ENCODE measurements at regions not wholly inside any gene's neighbourhood (a gene's known extent, or its start where the extent isn't known, plus 50 kb on each side); places are given as distances from the start of the nearest gene placed in this dataset.
"Not testable (repeated sequence)": the region's sequence is repeated elsewhere in the genome, so short reads cannot be mapped to it uniquely, and the experiment has no call there.

DNA sequence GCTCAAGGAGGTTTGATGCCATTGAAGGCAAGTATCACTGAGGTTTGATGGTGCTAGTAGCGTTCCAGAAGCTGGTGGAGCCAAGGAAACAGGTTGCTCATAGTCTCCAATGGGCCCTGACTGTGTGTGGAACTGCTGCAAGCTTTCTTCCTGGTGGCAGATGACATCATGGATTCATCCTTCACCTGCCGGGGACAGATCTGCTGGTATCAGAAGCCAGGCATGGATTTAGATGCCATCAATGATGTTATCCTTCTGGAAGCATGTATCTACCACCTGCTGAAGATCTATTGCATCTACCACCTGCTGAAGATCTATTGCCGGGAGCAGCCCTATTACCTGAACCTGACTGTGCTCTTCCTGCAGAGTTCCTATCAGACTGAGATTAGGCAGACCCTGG lies 734.4 kb downstream of the PLA2G4A start:
- no peak for DNase-seq

DNA sequence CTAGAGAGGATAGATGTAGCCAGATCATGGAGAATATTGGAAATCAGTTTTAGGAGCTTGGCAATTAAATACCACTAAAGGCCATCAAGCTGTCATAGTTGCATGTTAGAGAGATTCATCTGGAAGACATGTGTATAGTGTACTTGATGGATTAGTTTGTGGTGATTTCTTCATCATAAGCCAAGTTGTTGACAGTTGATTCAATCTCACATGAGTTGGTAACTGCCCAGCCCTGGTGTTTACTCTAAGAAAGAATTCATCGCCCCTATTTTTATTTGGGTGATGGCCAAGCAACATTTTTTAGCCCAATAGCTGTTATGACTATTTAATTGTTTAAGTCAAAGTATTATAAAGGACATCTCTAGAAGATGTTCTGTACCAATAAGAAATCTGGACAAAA lies 737.6 kb downstream of the PLA2G4A start:
- no peak for DNase-seq

DNA sequence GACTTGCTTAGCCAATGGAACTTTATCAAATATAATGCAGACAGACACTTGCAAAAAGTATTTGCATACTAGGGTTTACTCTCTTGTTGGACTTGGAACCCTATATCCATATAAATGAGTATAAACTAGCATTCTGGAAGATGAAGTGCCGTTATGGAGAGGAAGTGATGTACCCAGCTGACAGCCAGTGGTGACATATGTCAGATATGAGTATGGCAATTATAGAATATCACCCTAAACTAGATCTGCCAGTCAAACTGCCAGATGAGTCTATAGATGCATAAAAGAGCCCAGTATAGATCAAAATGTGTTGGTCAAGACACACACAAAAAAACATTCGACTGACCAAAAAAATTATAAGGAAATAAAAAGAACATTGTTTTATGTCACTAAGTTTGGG lies 739.3 kb downstream of the PLA2G4A start:
- DNase-seq, result no peak

DNA sequence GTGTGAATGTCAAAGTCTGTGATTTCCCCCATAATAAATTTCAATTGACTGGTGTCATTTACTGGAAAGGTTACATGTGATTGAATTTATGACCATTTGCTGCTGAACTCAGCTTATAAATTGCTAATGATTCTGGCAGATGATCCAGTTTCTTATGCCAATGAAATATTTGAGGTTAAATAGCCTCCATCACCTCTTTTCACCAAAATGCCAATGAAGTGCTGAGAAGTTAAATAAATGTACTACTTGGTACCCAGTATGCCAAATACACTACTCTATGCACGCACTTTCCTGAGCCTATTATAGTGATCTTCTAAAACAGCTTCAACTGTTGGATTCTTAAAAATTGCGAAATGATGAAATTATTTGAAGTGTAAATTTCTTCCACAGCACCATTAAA lies 741.4 kb downstream of the PLA2G4A start:
- DNase-seq, result no peak

DNA sequence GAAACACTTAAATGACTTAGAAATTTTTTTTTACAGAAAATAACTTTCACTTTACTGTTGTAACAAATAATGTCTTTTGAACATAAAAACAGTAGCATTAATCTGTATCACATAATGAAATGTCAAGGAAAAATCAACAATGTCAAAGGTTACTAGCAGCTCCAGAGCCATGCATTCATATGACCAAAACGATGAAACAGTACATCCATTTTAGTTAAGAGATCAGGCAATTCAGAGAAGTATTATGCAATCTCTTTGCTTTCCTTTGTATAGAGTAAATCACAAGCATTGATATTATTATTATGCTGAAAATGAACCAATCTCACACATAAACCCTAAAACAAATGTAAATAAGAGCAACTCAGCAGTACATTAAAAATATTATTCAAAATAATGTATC lies 748.9 kb downstream of the PLA2G4A start:
- DNase-seq, result no peak

DNA sequence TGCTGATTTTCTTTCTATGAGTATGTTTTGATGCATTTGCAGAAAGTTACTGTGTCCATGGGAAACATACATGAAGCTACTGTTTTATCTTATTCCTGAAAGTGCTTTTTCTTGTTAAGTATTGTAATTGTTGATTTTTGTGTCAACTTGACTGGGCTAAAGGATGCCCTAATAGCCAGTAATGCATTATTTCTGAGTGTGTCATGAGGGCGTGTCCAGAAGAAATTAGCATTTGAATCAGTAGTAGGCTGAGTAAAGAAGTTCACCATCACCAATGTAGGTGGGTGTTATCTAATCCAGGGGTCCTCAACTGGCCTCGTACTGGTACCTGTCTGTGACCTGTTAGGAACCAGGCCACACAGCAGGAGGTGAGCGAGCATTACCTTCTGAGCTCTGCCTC lies 760.2 kb downstream of the PLA2G4A start:
- no peak for DNase-seq

DNA sequence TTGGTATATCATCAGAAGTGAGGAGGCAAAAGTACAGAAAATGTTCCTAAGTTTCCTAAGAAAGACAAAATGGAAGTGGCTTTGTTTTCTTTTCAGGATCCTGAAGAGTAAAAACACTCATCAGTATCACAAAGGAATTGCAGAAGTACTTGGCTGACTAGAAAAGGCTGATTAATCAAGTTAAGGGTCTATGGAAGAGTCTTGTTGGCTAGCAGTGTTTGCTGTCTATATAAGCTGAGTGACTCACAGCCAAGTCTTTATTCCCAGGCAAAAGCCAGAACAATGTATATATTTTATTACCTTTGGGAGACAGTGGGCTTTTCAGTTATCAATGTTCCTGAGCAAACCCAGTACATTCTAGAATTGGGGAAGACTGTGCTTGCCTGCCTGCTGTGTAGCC lies 777.0 kb downstream of the PLA2G4A start:
- no peak for DNase-seq

DNA sequence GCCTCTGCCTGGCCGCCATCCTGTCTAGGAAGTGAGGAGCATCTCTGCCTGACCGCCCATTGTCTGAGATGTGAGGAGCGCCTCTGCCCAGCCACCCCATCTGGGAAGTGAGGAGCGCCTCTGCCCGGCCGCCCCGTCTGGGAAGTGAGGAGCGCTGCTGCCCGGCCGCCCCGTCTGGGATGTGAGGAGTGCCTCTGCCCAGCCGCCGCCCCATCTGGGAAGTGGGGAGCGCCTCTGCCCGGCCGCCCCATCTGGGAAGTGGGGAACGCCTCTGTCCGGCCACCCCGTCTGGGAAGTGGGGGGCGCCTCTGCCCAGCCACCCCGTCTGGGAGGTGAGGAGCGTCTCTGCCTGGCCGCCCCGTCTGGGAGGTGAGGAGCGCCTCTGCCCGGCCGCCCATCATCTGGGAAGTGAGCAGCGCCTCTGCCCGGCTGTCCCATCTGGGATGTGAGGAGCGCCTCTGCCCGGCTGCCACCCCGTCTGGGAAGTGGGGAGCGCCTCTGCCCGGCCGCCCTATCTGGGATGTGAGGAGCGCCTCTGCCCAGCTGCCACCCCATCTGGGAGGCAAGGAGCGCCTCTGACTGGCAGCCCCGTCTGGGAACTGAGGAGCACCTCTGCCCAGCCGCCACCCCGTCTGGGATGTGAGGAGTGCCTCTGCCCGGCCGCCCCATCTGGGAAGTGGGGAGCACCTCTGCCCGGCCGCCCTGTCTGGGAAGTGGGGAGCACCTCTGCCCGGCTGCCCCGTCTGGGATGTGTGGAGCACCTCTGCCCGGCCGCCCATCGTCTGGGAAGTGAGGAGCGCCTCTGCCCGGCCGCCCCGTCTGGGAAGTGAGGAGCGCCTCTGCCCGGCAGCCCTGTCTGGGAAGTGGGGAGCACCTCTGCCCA lies 787.3 kb downstream of the PLA2G4A start:
- DNase-seq, result not testable (repeated sequence)

DNA sequence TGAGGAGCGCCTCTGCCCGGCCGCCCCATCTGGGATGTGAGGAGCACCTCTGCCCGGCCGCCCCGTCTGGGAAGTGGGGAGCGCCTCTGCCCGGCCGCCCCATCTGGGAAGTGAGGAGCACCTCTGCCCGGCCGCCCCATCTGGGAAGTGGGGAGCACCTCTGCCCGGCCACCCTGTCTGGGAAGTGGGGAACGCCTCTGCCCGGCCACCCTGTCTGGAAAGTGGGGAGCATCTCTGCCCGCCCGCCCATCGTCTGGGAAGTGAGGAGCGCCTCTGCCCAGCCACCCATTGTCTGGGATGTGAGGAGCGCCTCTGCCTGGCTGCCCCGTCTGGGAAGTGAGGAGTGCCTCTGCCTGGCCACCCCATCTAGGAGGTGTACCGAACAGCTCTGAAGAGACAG lies 788.1 kb downstream of the PLA2G4A start:
- DNase-seq, result not testable (repeated sequence)

DNA sequence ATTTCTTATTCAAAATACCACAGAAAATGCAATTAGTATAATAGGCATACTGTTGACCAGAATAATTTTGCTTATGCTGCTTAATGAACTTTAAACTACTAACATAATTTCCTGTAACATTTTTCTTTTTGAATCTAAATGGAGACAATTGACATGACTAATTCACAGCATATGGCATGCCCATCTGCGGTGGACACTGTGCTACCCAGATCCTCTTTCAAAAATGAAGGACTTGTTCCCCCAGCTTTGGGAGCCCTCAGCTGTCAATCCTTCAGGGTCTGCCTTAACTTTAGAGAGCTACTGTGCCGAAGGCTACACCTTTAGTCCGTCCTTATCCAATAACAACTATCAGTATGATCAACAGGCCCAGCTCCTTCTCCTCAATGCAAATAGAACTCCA lies 789.0 kb downstream of the PLA2G4A start:
- no peak for DNase-seq

DNA sequence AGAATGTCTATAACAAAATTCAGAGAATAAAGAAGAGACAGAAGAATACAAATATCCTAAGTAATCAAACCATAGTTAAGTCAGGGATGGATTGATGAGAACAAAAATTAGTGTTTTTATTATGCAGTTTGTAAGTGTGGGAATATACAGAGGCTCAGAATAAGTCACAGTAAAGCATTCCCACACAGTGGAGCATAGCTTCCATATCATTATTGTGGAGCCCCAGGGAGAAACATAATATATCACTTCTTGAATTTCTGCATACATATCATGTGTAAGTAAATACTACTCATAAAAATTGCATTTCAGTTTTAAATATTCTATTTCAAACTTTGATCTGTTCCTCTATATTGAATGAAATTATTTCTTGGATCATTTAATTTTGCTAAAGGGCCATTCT lies 790.4 kb downstream of the PLA2G4A start:
- no peak for DNase-seq

DNA sequence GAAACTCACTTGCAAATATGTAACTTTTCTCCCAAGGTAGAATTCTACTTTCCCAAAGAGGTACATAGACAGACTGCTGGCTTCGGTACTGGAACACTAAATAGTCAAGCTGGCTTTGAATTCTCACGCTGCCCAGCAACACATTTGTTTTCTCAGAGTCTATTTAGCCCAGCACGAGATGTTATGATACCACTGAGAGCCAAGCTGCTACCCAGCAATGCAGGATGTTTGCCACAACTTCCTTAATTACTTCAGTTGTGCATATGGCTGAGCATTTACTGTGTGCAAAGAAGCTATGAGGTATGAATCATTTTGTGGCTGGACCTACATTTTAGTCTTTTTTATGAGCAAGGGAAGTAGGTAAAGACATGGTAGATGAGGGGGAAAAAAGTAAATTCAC lies 793.2 kb downstream of the PLA2G4A start:
- DNase-seq, result no peak

DNA sequence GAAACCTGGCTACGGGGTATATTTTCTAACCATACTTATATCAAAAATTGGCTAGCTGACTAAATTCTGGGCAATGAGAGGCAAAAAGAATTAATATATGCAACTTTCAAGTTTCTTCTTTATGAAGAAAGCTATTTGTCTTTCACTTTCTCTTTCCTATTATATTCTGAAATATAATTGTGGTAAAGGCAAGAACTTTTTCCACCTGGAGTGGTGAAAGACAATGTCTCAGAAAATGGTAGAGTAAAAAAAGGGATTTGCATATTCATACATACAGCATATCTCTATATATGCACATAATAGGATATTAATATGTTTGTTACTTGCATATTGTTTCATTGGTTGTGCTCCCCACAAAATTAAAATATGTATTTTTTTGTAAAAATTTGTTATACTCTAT lies 793.8 kb downstream of the PLA2G4A start:
- DNase-seq, result no peak

DNA sequence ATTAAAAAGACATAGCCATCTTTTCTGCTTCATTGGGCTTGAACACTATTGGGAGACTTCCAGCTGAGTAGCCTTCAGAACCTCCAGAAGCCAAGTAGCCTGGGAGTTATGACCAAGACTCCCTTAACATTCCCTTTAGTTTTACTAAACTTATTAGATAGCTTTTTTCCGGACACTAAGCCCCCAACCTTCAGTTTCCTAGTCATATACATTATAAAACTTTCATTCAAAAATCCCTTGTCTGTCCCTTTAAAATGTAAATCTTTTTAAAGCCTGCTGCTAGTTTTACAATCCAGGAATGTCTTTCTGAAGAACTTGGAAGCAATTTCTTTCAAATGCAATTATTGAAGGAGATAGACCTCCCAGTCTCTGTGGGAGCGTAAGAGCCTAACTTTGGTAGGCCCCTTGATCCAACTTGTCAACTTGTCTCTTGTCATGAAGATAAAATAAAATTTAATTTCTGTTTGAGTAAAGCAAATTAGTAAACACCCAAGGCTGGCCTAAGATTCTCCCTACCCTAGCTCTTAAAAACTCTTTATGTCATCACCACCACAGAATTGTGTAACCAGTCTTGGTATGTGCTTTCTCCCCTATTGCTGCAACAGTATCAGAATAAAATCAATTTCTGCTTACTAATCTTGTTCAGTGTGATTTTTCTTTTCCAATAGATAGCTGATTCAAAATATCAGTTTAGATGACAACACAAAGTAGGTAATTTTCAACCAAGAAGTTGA lies 796.2 kb downstream of the PLA2G4A start:
- DNase-seq, result no peak

DNA sequence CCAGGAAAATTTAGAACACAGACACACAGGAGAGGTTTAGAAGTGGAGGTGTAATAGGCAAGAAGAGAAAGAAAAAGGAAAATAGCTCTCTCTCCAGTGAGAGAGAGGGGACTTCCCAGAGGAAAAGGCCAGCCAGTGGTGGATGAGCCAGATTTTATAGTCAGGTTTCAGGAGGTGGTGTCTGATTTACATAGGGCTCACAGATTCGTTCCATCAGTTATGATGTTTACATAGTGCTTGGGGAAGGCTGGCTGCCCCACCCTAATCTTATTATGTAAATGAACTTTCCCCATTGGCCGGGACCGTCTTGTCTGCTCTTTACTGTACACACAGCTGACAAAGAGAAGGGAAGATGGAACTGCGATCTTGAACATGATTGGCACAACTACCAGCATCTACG lies 797.3 kb downstream of the PLA2G4A start:
- DNase-seq, result no peak

DNA sequence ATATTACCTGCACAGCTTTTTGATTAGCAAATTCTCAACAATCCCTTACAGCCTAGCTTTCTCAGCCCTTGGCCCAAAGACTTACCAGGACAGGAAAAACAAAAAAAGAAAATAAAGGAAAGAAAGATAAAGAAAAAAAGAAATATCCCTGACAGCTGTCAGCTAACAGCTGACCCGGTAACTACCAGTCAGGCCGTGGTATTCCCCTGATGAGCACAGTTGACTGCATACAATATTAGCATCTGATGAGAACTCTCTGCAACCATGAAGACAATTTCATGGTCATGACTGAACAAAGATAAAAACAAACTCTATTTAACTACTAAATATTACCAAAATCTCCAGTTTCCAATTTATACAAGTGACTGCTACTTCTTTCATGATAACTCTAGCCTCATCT lies 798.8 kb downstream of the PLA2G4A start:
- no peak for DNase-seq

DNA sequence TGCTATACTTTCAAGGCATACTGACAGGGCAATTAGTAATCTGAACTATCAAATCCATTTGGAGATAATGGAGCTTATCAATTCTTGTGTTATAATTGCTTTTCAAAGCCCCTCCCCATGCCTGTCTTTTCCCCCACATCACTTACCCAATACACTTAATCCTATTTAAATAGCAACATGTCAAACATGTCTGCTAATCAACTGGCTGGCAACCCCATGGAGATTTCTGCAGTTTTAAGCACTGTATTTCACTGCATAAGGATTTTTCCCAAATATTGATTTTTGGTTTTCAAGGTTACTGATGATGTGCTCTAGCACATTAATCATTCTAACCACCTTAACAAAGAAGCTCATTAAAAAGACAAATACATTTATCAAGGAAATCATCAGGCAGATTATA lies 800.3 kb downstream of the PLA2G4A start:
- DNase-seq, result no peak

DNA sequence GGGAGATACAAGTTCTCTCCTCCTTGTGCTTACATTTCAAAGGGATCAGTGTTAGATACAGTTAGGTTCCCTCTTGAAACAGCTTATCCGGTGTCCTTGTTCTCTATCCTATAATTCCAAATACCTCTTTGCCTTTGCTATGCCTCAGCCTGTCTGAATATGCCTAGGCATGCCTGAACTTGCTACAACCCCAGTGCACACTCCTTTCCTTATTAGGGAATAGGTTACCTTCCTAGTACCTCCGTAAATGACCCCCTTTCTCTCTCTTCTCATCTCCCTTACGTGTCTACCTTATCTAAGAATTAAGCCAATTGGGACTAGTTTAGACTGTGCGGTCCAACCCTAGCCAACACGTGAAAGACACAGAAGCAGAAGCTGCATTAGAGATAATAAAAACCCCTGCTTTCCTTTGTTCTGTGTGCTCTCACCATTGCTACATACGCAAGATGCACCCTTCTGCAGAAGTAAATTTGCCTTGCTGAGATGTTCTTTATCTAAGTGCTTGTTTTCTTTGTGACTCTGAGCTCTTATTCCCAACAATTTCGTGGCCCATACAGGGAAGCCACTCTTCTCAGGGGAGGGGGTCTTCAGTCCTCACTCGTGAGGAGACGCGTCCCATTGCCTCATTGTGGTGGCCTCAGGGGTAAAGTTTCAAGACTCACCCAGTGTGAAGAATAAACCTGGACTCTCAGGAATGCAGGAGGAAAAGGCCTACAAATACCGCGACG lies 802.1 kb downstream of the PLA2G4A start:
- no peak for DNase-seq

DNA sequence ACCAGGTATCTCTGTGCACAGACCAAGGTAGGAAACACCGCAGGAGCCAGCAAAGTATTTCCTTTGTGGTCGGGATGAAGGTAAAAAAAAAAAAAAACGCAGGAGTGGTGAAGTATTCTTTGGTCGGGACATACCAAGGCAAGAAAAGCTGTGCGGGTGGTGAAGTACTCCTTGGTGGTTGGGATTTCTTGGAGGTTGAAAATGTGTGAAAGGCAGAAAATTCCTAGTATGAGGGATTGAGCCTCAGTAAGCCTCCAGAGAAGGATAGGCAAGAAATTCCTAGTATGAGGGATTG lies 802.6 kb downstream of the PLA2G4A start:
- DNase-seq, result no peak

DNA sequence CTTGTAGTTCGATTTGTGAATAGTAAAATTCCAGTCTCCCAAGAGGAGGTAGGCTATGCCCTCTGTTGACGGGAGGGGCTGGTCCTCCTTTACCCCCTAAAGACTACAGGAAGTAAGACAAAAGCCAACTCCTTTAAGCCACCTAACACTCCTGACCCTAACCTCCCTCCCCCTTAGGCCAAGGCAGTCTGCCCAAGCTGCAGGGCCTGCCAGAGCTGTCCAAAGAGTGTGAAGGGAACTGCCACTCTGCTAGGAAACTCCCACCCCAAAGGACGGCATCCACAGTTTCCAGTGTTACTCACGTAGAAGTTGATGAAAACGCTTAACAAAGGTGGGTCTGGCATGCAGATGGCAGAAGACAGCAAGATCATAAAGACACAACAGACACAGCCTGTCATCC lies 803.2 kb downstream of the PLA2G4A start:
- no peak for DNase-seq

DNA sequence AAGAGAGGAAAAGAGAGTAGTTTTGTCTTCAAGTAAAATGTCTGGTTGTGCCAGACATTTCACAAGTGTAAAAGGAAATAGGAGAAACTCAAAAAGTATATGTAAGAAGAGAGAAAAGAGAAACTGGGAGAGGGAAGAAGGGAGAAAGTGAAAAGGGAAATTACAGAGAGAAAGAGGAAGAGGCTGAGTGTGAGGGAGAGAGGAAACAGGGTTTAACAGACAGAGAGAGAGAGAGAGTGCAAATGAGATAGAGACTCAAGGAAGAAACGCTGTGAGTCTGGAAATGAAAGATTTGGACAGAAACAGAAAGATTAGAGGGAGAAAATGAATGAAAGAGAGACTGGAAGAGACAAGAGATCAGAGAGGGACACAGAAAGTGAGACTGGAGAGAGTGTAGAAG lies 806.2 kb downstream of the PLA2G4A start:
- no peak for DNase-seq

DNA sequence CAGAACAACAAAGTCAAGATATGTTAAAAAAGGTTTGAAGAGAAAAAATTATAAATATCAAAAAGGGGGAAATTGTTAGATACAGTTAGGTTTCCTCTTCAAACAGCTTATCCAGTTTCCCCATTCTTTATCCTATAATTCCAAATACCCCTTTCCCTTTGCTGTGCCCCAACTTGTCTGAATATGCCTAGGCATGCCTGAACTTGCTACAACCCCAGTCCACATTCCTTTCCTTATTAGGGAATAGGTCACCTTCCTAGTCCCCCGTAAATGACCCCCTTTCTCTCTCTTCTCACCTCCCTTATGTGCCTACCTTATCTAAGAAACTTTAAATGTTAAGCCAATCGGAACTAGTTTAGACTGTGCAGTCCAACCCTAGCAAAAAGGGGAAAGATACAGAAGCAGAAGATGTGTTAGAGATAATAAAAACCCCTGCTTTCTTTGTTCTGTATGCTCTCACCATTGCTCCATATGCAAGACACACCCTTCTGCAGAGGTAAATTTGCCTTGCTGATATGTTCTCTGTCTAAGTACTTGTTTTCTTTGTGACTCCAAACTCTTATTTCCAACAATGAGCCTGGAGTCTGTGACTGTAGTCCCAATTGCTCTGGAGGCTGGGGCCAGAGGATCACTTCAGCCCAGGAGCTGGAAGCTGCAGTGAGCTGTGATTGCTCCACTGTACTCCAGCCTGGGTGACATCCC lies 810.1 kb downstream of the PLA2G4A start:
- no peak for DNase-seq

DNA sequence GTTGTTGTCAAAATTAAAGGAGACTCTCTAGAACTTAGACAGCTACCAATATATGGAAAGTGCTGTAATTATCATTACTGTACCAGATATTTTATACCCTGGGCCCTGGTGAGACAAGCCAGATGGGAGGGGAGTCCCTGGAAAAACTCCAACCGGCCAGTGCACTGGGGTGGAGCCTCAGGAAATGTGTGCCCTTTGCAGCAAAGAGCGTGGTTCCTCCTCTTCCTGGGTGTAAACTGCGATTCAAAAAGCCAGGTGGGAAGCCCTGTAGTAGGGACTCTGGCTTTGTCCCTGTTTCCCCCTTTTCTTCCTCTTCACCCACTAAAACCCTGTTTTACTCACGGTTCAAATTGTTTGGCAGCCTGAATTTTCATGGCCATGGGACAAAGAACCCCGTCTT lies 812.3 kb downstream of the PLA2G4A start:
- DNase-seq, result no peak

Data from DMS79 treated with DMSO at 0.1 percent for 48 hours (cell line).